Esophagus muscularis mucosa (tissue), 3 donors: ENCODE measurements at regions not wholly inside any gene's neighbourhood (a gene's known extent, or its start where the extent isn't known, plus 50 kb on each side); places are given as distances from the start of the nearest gene placed in this dataset.

Experiments used
- CTCF ChIP-seq, 3 experiments: fragments of 200-600 bp in 2 of 3; fragments of 450-650 bp in 1 of 3; sonication (generic) in 2 of 3; IDR thresholded peaks; one replicate each; pipeline ENCODE4 v1.5.1; 2017 to 2019; ENCODE audit warnings: antibody characterized with exemption in 3 of 3, mild to moderate bottlenecking in 2 of 3, moderate library complexity in 1 of 3
- POLR2A ChIP-seq: fragments of 450-650 bp; IDR thresholded peaks from one replicate; pipeline ENCODE4 v1.6.1; 2017; ENCODE audit warnings: antibody characterized with exemption, moderate library complexity, mild to moderate bottlenecking, low read depth

GRCh38 chr5:26649000-26649399 is 389.4 kb downstream of the CDH9 start:
- TF ChIP-seq CTCF (IDR thresholded peaks at IDR 0.05): no peak
- no peak for TF ChIP-seq POLR2A
